MM.1S (cell line): ENCODE measurements at regions not wholly inside any gene's neighbourhood (a gene's known extent, or its start where the extent isn't known, plus 50 kb on each side); places are given as distances from the start of the nearest gene placed in this dataset.
"Not testable (repeated sequence)": the region's sequence is repeated elsewhere in the genome, so short reads cannot be mapped to it uniquely, and the experiment has no call there.

Experiments used
- EZH2 ChIP-seq: fragments of 300-600 bp; sonication (generic); optimal IDR thresholded peaks from 2 replicates; pipeline ENCODE3; 2017; ENCODE audit warnings: low read depth, mild to moderate bottlenecking, antibody characterized with exemption, low read length, mixed read lengths
- EZH2phosphoT487 ChIP-seq: fragments of 300-600 bp; sonication (generic); IDR thresholded peaks from 2 replicates; pipeline ENCODE4 v1.6.1; 2018; ENCODE audit warnings: antibody characterized with exemption, low read length
- TF ChIP-seq, protein P1 (sequence below): fragments of 300-600 bp; sonication (generic); IDR thresholded peaks from 2 replicates; pipeline ENCODE4 v1.5.1; 2016; ENCODE audit warnings: antibody characterized with exemption, low read length, mixed read lengths

- TF ChIP-seq, protein P1, sequence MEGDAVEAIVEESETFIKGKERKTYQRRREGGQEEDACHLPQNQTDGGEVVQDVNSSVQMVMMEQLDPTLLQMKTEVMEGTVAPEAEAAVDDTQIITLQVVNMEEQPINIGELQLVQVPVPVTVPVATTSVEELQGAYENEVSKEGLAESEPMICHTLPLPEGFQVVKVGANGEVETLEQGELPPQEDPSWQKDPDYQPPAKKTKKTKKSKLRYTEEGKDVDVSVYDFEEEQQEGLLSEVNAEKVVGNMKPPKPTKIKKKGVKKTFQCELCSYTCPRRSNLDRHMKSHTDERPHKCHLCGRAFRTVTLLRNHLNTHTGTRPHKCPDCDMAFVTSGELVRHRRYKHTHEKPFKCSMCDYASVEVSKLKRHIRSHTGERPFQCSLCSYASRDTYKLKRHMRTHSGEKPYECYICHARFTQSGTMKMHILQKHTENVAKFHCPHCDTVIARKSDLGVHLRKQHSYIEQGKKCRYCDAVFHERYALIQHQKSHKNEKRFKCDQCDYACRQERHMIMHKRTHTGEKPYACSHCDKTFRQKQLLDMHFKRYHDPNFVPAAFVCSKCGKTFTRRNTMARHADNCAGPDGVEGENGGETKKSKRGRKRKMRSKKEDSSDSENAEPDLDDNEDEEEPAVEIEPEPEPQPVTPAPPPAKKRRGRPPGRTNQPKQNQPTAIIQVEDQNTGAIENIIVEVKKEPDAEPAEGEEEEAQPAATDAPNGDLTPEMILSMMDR = not testable (repeated sequence)
- not testable (repeated sequence) for TF ChIP-seq EZH2, EZH2phosphoT487
Measured at GRCh38 chr16:32807280-32807679, 131.3 kb upstream of the TP53TG3 start.
